ENCODE measurements at regions not wholly inside any gene's neighbourhood (a gene's known extent, or its start where the extent isn't known, plus 50 kb on each side); places are given as distances from the start of the nearest gene placed in this dataset.

DNA sequence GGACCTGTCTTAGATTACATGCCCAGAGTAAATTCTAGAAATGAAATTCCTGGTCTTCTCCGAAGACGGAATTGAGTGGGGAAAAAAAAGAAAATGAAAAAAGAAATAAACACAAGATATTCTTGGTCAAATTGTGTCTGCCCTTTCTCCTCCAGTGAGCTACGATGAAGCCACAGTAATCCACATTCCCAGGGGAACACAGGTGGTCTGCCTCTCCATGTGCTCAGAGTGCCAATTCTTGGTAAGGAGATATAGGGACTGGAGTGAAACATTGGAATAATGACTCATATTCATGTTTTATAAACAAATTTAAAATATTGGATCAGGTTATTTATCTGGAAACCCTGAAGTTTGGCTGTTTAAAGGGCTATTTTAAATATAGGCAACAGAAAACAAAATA, 54.2 kb upstream of the MGST2 start:
- H3K4me1 Mint-ChIP-seq = peaks cover 6 to 9% (median 7%) of the 10 kb centered on the region in 3 donors
- peaks cover 0 to 6% of the 10 kb centered on the region in 2 donors for H3K36me3 Mint-ChIP-seq
- no peak for DNase-seq
- peaks cover 7 to 18% (median 9%) of the 10 kb centered on the region in 3 donors for H3K27me3 Mint-ChIP-seq
- H3K27ac Mint-ChIP-seq = no peak overlapping the region
- no peak overlapping the region for H3K4me3 Mint-ChIP-seq
- H3K9me3 Mint-ChIP-seq = peaks cover 0 to 4% (median 0%) of the 10 kb centered on the region in 7 donors
- no peak for ATAC-seq (ENCODE audit: low read depth in 2 of 2)

DNA sequence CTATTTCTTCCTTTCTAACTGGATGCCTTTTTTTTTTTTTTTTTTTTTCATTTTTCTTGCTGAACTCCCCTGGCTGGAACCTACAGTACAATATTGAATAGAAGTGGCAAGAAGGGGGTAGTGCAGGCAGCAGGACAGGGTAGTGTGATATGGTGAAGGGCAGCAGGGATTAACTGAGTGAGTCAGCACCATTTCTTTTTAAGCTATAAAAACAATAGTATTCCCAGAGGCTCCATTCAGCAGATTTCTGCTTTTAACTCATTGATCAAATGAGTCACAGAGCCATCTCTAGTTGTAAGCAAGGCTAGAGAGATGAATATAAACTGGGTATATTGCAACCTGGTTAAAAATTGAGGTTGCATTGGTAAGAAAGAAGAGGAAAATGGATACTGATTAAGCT, 53.6 kb upstream of the SETD7 start:
- ATAC-seq (ENCODE audit: low read depth in 2 of 2) (no peak), DNase-seq (no peak)
- H3K4me1 Mint-ChIP-seq = peaks cover 15 to 20% (median 16%) of the 10 kb centered on the region in 3 donors
- H3K27ac Mint-ChIP-seq = no peak overlapping the region
- peaks cover 0 to 15% of the 10 kb centered on the region in 2 donors for H3K36me3 Mint-ChIP-seq
- peaks cover 7 to 26% (median 9%) of the 10 kb centered on the region in 3 donors for H3K27me3 Mint-ChIP-seq
- H3K4me3 Mint-ChIP-seq = no peak overlapping the region
- H3K9me3 Mint-ChIP-seq = peaks cover 0 to 11% (median 0%) of the 10 kb centered on the region in 7 donors

DNA sequence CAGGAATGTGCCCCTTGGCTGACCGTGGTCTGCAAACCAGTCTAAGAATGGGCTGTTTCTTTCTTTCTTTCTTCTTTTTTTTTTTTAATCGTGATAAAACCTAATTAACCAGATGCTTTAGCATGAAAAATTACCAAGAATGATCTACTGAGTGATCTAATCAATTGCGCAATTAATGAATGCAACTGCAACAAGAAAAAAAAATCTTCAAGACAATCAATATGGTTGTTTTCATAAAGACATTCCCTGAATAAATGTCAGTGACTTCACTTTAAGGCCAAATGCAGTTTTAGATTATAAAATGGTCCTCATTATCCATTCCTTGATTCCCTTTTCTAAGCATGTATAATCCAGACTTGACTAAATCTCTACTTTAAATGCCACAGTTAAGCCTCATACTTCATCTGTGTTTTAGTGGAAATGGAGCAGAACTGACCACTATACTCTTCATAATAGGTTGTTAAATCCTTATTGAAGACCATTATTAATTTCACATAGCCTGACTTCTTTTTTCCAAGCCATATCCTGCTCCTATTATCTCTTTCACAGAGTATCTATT, 51.6 kb upstream of the SETD7 start:
- DNase-seq (no peak), ATAC-seq (ENCODE audit: low read depth in 2 of 2) (no peak)
- peaks cover 7 to 26% (median 7%) of the 10 kb centered on the region in 3 donors for H3K27me3 Mint-ChIP-seq
- peaks cover 0 to 15% of the 10 kb centered on the region in 2 donors for H3K36me3 Mint-ChIP-seq
- peak overlapping the region in 1 of 8 donors; percentile 91 for H3K4me3 Mint-ChIP-seq
- peaks cover 0 to 11% (median 0%) of the 10 kb centered on the region in 7 donors for H3K9me3 Mint-ChIP-seq
- peaks cover 15 to 20% (median 16%) of the 10 kb centered on the region in 3 donors for H3K4me1 Mint-ChIP-seq
- no peak overlapping the region for H3K27ac Mint-ChIP-seq

DNA sequence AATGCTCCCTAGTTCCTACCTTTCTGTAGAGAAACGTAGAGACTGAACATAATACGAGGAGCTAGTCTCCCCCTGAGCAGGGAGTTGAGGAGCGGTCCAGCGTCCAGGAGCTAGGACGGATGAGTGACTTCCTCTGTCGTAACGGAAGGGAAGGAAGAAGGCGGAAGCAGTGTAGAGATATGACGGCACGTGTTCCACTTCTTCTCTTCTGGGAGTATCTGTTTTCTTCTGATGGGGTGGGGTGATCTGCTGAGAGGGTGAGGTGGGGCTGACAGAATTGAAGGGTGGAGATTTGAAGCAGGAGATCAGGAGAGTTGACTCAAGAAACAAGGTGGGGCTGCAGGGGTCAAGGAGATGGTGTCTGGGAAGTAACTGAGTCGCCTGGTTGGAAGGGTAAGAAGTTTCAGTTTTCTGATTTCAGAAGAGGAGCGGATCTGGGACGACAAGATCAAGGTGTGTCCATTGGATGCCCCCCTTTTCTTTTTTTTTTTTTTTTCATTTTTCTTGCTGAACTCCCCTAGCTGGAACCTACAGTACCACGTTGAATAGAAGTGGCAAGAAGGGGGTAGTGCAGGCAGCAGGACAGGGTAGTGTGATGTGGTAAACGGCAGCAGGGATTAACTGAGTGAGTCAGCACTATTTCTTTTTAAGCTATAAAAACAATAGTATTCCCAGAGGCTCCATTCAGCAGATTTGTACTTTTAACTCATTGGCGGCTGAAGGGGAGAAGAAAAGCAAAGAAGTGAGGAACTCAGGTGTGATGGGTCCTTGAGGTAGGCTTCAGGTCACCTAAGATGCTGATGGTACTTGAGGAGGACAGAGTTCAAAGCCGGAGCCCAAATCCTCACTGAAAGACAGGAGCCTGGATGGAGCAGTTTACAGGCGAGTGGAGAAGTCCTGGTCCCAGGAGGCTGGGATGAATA, 50.8 kb upstream of the SETD7 start:
- H3K27me3 Mint-ChIP-seq = peaks cover 5 to 26% (median 7%) of the 10 kb centered on the region in 3 donors
- ATAC-seq (ENCODE audit: low read depth in 2 of 2) = peak; percentile 47 to 61
- H3K4me1 Mint-ChIP-seq = peaks cover 15 to 20% (median 16%) of the 10 kb centered on the region in 3 donors
- H3K4me3 Mint-ChIP-seq = peak overlapping the region; percentile 54 to 91 (median 86)
- peak overlapping the region in 3 of 6 donors; percentile 24 to 88 (median 29) for H3K27ac Mint-ChIP-seq
- peaks cover 0 to 15% of the 10 kb centered on the region in 2 donors for H3K36me3 Mint-ChIP-seq
- DNase-seq = no peak
- peaks cover 0 to 11% (median 0%) of the 10 kb centered on the region in 7 donors for H3K9me3 Mint-ChIP-seq

DNA sequence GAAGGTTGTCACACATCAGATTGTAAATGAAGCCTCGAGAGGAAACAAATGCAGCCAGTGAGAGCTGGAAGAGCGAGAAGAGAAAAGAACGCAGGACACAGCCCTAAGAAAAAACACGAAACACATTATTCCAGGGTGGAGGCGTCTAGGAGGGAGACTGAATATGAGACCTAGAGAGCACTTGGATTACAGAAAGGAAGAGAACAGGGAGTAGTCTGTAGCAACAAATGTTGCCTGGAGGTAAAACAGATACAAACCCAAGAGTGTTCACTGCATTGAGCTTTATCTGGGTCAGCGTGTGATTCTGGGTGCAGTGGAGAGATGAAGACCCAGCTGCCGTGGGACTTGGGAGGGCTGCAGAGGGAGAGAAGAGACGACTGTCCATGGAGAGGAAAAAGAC, 50.1 kb upstream of the SETD7 start:
- ATAC-seq (ENCODE audit: low read depth in 2 of 2) (no peak), DNase-seq (no peak)
- H3K27me3 Mint-ChIP-seq = peaks cover 5 to 26% (median 7%) of the 10 kb centered on the region in 3 donors
- peaks cover 0 to 15% of the 10 kb centered on the region in 2 donors for H3K36me3 Mint-ChIP-seq
- peak overlapping the region in 2 of 6 donors; percentile 24 to 88 for H3K27ac Mint-ChIP-seq
- peaks cover 15 to 20% (median 16%) of the 10 kb centered on the region in 3 donors for H3K4me1 Mint-ChIP-seq
- H3K9me3 Mint-ChIP-seq = peaks cover 0 to 11% (median 0%) of the 10 kb centered on the region in 7 donors
- peak overlapping the region; percentile 54 to 91 (median 86) for H3K4me3 Mint-ChIP-seq
